ENCODE measurements at regions not wholly inside any gene's neighbourhood (a gene's known extent, or its start where the extent isn't known, plus 50 kb on each side); places are given as distances from the start of the nearest gene placed in this dataset.
A peak's percentile ranks its signal among the peaks of the same experiment; 100 is the strongest.
"Not testable (repeated sequence)": the region's sequence is repeated elsewhere in the genome, so short reads cannot be mapped to it uniquely, and the experiment has no call there.

DNA sequence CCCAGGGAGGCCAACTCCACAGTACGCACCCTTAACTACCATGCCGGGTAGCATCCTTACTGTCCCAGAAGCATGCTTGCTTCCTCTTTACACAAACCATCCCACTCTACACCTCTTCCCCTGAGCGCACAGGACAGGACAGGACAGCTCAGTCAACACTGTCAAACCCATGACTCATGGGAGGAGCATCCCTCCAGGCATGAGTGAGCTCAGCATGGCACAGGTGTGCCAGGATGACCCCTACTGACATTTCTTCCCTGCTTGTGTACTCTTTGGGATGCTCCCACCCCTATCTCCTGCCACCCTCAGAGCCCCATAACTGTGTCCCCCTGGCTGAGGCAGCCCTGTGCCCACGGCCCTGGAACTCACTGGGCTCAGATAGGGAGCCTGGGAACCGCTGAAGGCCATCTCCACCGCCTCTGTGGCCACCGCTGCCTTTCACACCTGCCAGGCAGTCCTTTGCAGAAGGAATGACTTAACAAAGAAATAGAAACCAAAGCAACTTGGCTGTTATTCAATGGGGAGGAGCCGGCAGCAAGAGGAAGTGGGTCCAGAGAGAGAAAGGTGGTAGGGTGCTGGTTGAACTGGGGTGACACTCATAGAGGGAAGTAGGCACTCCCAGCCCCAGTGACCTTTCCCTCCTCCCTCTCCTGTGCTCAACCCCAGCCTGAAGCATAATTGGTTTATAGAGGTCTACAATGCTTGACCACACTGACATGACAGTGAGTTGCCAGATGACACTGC lies 119.1 kb downstream of the CDRT15L2 start:
- in situ Hi-C loops (cut with MboI); H3K9me1 ChIP-seq (ENCODE audit: control insufficient read depth, insufficient read depth, low read length); intact Hi-C loops (cut with micrococcal nuclease); H3K4me1 ChIP-seq (replicated peaks in 1 of 2; ENCODE audit: control insufficient read depth in 2 of 2, insufficient read depth in 2 of 2, low read length in 2 of 2); CTCF ChIA-PET (ENCODE audit: low intra/inter-chr PET ratio); FAIRE-seq; POLR2A ChIA-PET; ATAC-seq; H3K36me3 ChIP-seq (ENCODE audit: control insufficient read depth, insufficient read depth, low read length); H3K27me3 ChIP-seq (ENCODE audit: control insufficient read depth in 2 of 2, insufficient read depth in 2 of 2, low read length in 2 of 2); H3K27ac ChIP-seq (ENCODE audit: extremely low read depth, low read depth, low read length); DNase-seq (ENCODE audit: extremely low read depth in 1 of 4, low spot score in 3 of 4); BruUV-seq (replicated peaks); H3K79me2 ChIP-seq (ENCODE audit: control insufficient read depth, insufficient read depth, low read length); H3K4me2 ChIP-seq (ENCODE audit: insufficient read depth, low read length); H2AFZ ChIP-seq (ENCODE audit: low read depth, low read length); H4K20me1 ChIP-seq (replicated peaks; ENCODE audit: control insufficient read depth, insufficient read depth, low read length); H3K9me3 ChIP-seq (replicated peaks; ENCODE audit: control insufficient read depth, insufficient read depth, low read depth, low read length); H3K9ac ChIP-seq (ENCODE audit: insufficient read depth in 1 of 2, low read depth in 2 of 2, low read length in 2 of 2); H3K4me3 ChIP-seq; TF ChIP-seq NR2C2 (CRISPR knock-in tag; IDR thresholded peaks at IDR 0.05): not testable (repeated sequence)
- peak; percentile 15; the same call in 1 of the 2 replicates for TF ChIP-seq NR2C2 (tag; IDR thresholded peaks at IDR 0.05)
- WGBS (ENCODE audit: insufficient coverage, low coverage, missing lambda C conversion rate), result 14% methylated on average over 2 of the region's 8 CpGs

DNA sequence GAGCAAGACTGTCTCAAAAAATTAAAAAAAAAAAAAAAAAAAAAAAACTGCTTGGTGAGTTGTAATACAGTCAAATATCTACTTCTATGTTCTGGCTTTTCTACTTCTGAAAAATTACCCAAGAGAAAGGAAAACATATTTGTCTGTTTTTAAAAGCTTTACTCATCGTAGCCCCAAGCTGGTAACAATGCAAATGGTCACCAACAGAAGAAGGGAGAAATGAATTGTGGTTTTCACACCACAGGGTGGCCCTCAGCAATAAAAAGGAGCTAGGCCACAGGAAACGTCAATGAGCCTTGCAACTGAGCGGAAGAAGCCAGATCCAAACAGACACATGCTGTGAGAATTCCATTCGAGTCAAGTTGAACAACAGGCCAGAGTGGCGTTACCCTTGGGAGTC lies 121.0 kb downstream of the CDRT15L2 start:
- H3K27me3 ChIP-seq (ENCODE audit: control insufficient read depth in 2 of 2, insufficient read depth in 2 of 2, low read length in 2 of 2); H3K4me3 ChIP-seq; H3K79me2 ChIP-seq (ENCODE audit: control insufficient read depth, insufficient read depth, low read length); H3K9me3 ChIP-seq (replicated peaks; ENCODE audit: control insufficient read depth, insufficient read depth, low read depth, low read length); H3K27ac ChIP-seq (ENCODE audit: extremely low read depth, low read depth, low read length); ATAC-seq; BruUV-seq (replicated peaks); H3K9me1 ChIP-seq (ENCODE audit: control insufficient read depth, insufficient read depth, low read length); CTCF ChIA-PET (ENCODE audit: low intra/inter-chr PET ratio); H3K4me2 ChIP-seq (ENCODE audit: insufficient read depth, low read length); in situ Hi-C loops (cut with MboI); POLR2A ChIA-PET; H3K9ac ChIP-seq (ENCODE audit: insufficient read depth in 1 of 2, low read depth in 2 of 2, low read length in 2 of 2); FAIRE-seq; DNase-seq (ENCODE audit: extremely low read depth in 1 of 4, low spot score in 3 of 4); intact Hi-C loops (cut with micrococcal nuclease); H2AFZ ChIP-seq (ENCODE audit: low read depth, low read length); H3K4me1 ChIP-seq (replicated peaks in 1 of 2; ENCODE audit: control insufficient read depth in 2 of 2, insufficient read depth in 2 of 2, low read length in 2 of 2); H4K20me1 ChIP-seq (replicated peaks; ENCODE audit: control insufficient read depth, insufficient read depth, low read length); H3K36me3 ChIP-seq (ENCODE audit: control insufficient read depth, insufficient read depth, low read length): not testable (repeated sequence)
- WGBS (ENCODE audit: insufficient coverage, low coverage, missing lambda C conversion rate), result 30% methylated on average over 1 of the region's 5 CpGs

DNA sequence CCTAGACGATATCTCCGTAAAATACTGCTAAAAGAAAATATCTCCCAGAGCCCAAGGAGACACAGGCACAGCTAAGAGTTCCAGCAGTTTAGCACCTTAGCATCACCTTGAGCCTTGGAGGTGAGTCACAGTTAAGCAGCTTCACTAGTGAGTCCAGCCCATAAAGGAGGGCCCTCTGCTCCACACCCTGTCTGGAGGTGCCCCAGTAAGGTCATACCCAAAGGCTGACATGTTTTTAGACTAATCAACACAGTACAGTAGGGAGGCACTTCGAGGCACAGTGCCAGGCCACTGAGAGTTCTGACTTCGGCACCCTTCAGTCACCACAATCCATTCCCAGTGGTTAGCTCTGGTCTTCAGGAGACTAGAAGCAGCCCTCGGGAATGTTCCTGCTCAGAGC lies 121.8 kb downstream of the CDRT15L2 start:
- POLR2A ChIA-PET; H3K9me1 ChIP-seq (ENCODE audit: control insufficient read depth, insufficient read depth, low read length); intact Hi-C loops (cut with micrococcal nuclease); BruUV-seq (replicated peaks); H4K20me1 ChIP-seq (replicated peaks; ENCODE audit: control insufficient read depth, insufficient read depth, low read length); H3K9ac ChIP-seq (ENCODE audit: insufficient read depth in 1 of 2, low read depth in 2 of 2, low read length in 2 of 2); H3K4me3 ChIP-seq; H3K27ac ChIP-seq (ENCODE audit: extremely low read depth, low read depth, low read length); ATAC-seq; in situ Hi-C loops (cut with MboI); DNase-seq (ENCODE audit: extremely low read depth in 1 of 4, low spot score in 3 of 4); H3K27me3 ChIP-seq (ENCODE audit: control insufficient read depth in 2 of 2, insufficient read depth in 2 of 2, low read length in 2 of 2); FAIRE-seq; H3K36me3 ChIP-seq (ENCODE audit: control insufficient read depth, insufficient read depth, low read length); H2AFZ ChIP-seq (ENCODE audit: low read depth, low read length); H3K79me2 ChIP-seq (ENCODE audit: control insufficient read depth, insufficient read depth, low read length); CTCF ChIA-PET (ENCODE audit: low intra/inter-chr PET ratio); H3K4me2 ChIP-seq (ENCODE audit: insufficient read depth, low read length); H3K4me1 ChIP-seq (replicated peaks in 1 of 2; ENCODE audit: control insufficient read depth in 2 of 2, insufficient read depth in 2 of 2, low read length in 2 of 2); H3K9me3 ChIP-seq (replicated peaks; ENCODE audit: control insufficient read depth, insufficient read depth, low read depth, low read length): not testable (repeated sequence)
- WGBS (ENCODE audit: insufficient coverage, low coverage, missing lambda C conversion rate), result 8% methylated on average over 3 of the region's 5 CpGs
